ENCODE measurements at regions not wholly inside any gene's neighbourhood (a gene's known extent, or its start where the extent isn't known, plus 50 kb on each side); places are given as distances from the start of the nearest gene placed in this dataset.
A peak's percentile ranks its signal among the peaks of the same experiment; 100 is the strongest.
"Not testable (repeated sequence)": the region's sequence is repeated elsewhere in the genome, so short reads cannot be mapped to it uniquely, and the experiment has no call there.

GRCh38 chr18:64377446-64377845, 228.6 kb upstream of the LINC00305 start:
- TF ChIP-seq, protein P1, sequence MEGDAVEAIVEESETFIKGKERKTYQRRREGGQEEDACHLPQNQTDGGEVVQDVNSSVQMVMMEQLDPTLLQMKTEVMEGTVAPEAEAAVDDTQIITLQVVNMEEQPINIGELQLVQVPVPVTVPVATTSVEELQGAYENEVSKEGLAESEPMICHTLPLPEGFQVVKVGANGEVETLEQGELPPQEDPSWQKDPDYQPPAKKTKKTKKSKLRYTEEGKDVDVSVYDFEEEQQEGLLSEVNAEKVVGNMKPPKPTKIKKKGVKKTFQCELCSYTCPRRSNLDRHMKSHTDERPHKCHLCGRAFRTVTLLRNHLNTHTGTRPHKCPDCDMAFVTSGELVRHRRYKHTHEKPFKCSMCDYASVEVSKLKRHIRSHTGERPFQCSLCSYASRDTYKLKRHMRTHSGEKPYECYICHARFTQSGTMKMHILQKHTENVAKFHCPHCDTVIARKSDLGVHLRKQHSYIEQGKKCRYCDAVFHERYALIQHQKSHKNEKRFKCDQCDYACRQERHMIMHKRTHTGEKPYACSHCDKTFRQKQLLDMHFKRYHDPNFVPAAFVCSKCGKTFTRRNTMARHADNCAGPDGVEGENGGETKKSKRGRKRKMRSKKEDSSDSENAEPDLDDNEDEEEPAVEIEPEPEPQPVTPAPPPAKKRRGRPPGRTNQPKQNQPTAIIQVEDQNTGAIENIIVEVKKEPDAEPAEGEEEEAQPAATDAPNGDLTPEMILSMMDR (conservative IDR thresholded peaks at IDR 0.05; ENCODE audit: low read depth, low read length), result no peak
- no peak for DNase-seq (ENCODE audit: low read depth)
- H3K4me3 ChIP-seq (ENCODE audit: low read depth, low read length), result no peak overlapping the region

GRCh38 chr18:64372850-64373249, 224.0 kb upstream of the LINC00305 start:
- TF ChIP-seq, protein P1 (conservative IDR thresholded peaks at IDR 0.05; ENCODE audit: low read depth, low read length), result no peak
- DNase-seq (ENCODE audit: low read depth), result no peak
- H3K4me3 ChIP-seq (ENCODE audit: low read depth, low read length), result no peak overlapping the region

DNA sequence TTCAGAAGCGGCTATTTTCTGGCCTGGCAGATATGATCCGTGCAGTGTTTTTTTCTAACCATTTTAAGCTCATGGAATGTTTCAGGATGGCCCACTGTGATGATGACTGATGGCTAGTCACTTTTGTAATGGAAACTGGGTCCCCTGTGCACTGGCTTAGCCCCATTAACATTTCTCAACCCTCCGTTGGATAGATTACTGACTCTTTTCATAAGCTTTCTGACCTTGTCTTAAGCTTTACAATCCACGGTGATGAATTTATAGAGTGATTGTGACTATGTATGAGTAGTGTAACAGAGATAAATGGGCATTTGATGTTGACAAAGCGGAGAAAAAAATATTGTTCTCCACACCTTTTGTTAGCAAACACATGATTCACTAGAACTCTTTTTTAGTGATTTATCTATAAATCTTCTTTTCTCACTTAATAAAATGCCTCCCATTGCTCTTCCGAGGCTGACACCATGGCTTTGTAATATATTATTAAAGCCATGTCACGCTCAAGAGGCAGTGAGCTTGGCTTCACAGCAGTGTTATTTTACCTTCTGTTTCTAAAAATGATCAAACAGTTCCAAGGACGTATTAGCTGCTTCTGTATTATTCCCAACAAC, 221.0 kb upstream of the LINC00305 start:
- H3K4me3 ChIP-seq (ENCODE audit: low read depth, low read length); DNase-seq (ENCODE audit: low read depth): not testable (repeated sequence)

- TF ChIP-seq, protein P1 (conservative IDR thresholded peaks at IDR 0.05; ENCODE audit: low read depth, low read length), result no peak
- H3K4me3 ChIP-seq (ENCODE audit: low read depth, low read length), result no peak overlapping the region
- peak; percentile 0 for DNase-seq (ENCODE audit: low read depth)
These were observed 216.2 kb upstream of the LINC00305 start for GRCh38 chr18:64365106-64365505.

DNA sequence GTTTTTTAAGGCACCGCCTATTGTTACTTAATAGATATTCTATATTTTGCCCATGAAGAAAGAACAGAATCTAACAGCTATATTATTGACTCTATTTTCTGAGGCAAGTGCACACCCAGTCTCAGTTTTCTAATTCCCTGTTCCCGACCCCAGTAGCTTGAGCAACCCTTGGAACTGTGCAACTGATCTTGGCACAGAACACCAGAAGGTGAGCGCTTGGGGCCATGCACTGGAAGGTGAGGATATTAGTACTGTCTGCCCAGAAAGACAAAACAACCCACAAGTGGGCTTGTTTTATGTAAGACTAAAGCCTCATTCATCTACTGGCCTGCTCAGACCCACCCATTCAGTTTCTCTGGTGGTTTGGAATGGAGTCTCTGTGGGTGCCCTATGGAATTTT, 188.8 kb upstream of the LINC00305 start:
- no peak overlapping the region for H3K4me3 ChIP-seq (ENCODE audit: low read depth, low read length)
- DNase-seq (ENCODE audit: low read depth), result no peak
- TF ChIP-seq, protein P1 (conservative IDR thresholded peaks at IDR 0.05; ENCODE audit: low read depth, low read length), result no peak

DNA sequence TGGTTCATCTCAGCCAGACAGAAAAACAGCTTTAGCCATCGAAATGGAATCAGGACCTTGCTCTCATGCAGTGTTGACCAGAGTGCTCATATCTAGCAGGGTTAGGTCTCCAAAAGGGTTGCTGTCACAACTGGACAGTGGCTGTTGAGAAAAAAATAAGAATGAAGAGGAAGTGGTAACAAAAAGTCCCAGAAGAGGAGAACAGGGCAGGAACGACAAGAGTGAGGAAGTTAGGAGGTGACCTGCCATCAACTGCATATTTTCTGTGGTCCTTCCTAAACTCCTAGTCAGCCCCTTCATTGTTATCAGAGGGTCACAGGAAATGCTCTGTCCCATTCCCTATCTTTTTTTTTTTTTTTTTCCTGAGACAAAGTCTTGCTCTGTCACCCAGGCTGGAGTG, 188.1 kb upstream of the LINC00305 start:
- TF ChIP-seq, protein P1 (conservative IDR thresholded peaks at IDR 0.05; ENCODE audit: low read depth, low read length), result no peak
- DNase-seq (ENCODE audit: low read depth), result no peak

GRCh38 chr18:64334748-64335147, 185.9 kb upstream of the LINC00305 start:
- H3K4me3 ChIP-seq (ENCODE audit: low read depth, low read length), result no peak overlapping the region
- TF ChIP-seq, protein P1 (conservative IDR thresholded peaks at IDR 0.05; ENCODE audit: low read depth, low read length), result no peak
- no peak for DNase-seq (ENCODE audit: low read depth)

More for the DNA sequence above, 188.1 kb upstream of the LINC00305 start:
- H3K4me3 ChIP-seq (ENCODE audit: low read depth, low read length), result no peak overlapping the region

Measured in choroid plexus epithelial cell (primary cell).